SK-N-SH (cell line): ENCODE measurements at regions not wholly inside any gene's neighbourhood (a gene's known extent, or its start where the extent isn't known, plus 50 kb on each side); places are given as distances from the start of the nearest gene placed in this dataset.
A peak's percentile ranks its signal among the peaks of the same experiment; 100 is the strongest.

Source experiments
- CTCF ChIA-PET: fragments of 300-600, 350-600 bp; formaldehyde crosslinking; extraction: SDS; loops from one replicate; lab custom pipeline; 2021; lab: Yijun Ruan, JAX
- POLR2A ChIA-PET: fragments of 350-600 bp; sonication (Branson Sonifier 250); formaldehyde crosslinking; extraction: SDS; loops from one replicate; lab custom pipeline; 2020; ENCODE audit warnings: antibody characterized with exemption, inconsistent platforms; lab: Yijun Ruan, JAX
- DNase-seq: peaks from one replicate; pipeline ENCODE4 v3.0.0; 2012
- H2AFZ ChIP-seq: fragments of 200-600 bp; sonication (generic); 2 replicates; pipeline ENCODE4 v1.8.1; 2016; ENCODE audit warnings: antibody characterized with exemption, mild to moderate bottlenecking, low read depth
- H3F3A ChIP-seq: fragments of 200-600 bp; sonication (generic); replicated peaks from 2 replicates; pipeline ENCODE3; 2016; ENCODE audit warnings: antibody characterized with exemption, mild to moderate bottlenecking; ENCODE audit not compliant: insufficient read depth
- H3K27ac ChIP-seq, 2 experiments: fragments of 200-500 bp in 1 of 2; fragments of 200-600 bp in 1 of 2; sonication (Bioruptor generic) in 1 of 2; sonication (generic), shearing (Covaris generic) in 1 of 2; 2 replicates each; pipeline versions ENCODE4 v1.5.1 to v1.6.1; 2014 to 2016; ENCODE audit warnings: low read depth in 2 of 2, inconsistent platforms in 1 of 2, low read length in 1 of 2, mild to moderate bottlenecking in 1 of 2, mixed read lengths in 1 of 2
- H3K27me3 ChIP-seq: fragments of 200-600 bp; sonication (generic), shearing (Covaris generic); 2 replicates; pipeline ENCODE4 v1.6.1; 2016; ENCODE audit warnings: mixed run types; ENCODE audit not compliant: insufficient read depth
- H3K36me3 ChIP-seq, 2 experiments: fragments of 200-500 bp in 1 of 2; fragments of 200-600 bp in 1 of 2; sonication (Bioruptor generic) in 1 of 2; sonication (generic) in 1 of 2; replicated peaks in 1 of 2; 2 replicates each; pipeline versions ENCODE3 to v1.5.1; 2014 to 2016; ENCODE audit warnings: low read length in 1 of 2, mild to moderate bottlenecking in 1 of 2; ENCODE audit not compliant: insufficient read depth in 2 of 2, control insufficient read depth in 1 of 2
- H3K4me1 ChIP-seq, 2 experiments: fragments of 200-500 bp in 1 of 2; fragments of 200-600 bp in 1 of 2; sonication (Bioruptor generic) in 1 of 2; sonication (generic), shearing (Covaris generic) in 1 of 2; 2 replicates each; pipeline versions ENCODE4 v1.5.1 to v1.6.1; 2014 to 2016; ENCODE audit warnings: low read depth in 1 of 2, low read length in 1 of 2, mixed run types in 1 of 2; ENCODE audit not compliant: insufficient read depth in 2 of 2, control insufficient read depth in 1 of 2
- H3K4me2 ChIP-seq: fragments of 200-600 bp; sonication (generic), shearing (Covaris generic); 2 replicates; pipeline ENCODE4 v1.6.1; 2017; ENCODE audit warnings: mixed run types
- H3K4me3 ChIP-seq, 2 experiments: fragments of 200-500 bp in 1 of 2; fragments of 200-600 bp in 1 of 2; sonication (Bioruptor generic) in 1 of 2; sonication (generic), shearing (Covaris generic) in 1 of 2; 2 replicates each; pipeline versions ENCODE4 v1.5.1 to v1.8.1; 2014 to 2016; ENCODE audit warnings: low read depth in 2 of 2, inconsistent platforms in 1 of 2, low read length in 1 of 2, mild to moderate bottlenecking in 1 of 2, mixed read lengths in 1 of 2, moderate library complexity in 1 of 2
- H3K79me2 ChIP-seq: fragments of 200-600 bp; sonication (generic); 2 replicates; pipeline ENCODE4 v1.8.1; 2017; ENCODE audit warnings: mild to moderate bottlenecking; ENCODE audit not compliant: insufficient read depth
- H3K9ac ChIP-seq: fragments of 200-600 bp; sonication (generic); 2 replicates; pipeline ENCODE4 v1.6.1; 2017; ENCODE audit warnings: mixed run types
- H3K9me2 ChIP-seq: fragments of 200-600 bp; sonication (generic); 2 replicates; pipeline ENCODE4 v1.6.1; 2017; ENCODE audit warnings: mixed run types
- H3K9me3 ChIP-seq: fragments of 200-600 bp; sonication (generic); 2 replicates; pipeline ENCODE4 v1.6.1; 2017; ENCODE audit warnings: mixed run types, mild to moderate bottlenecking, moderate library complexity
- H4K20me1 ChIP-seq: fragments of 200-600 bp; sonication (generic); 2 replicates; pipeline ENCODE4 v1.6.1; 2017; ENCODE audit warnings: mild to moderate bottlenecking, mixed run types; ENCODE audit not compliant: insufficient read depth
- CHD2 ChIP-seq: fragments of 150-350 bp; IDR thresholded peaks from 2 replicates; pipeline ENCODE4 v1.6.1; 2018; ENCODE audit warnings: low read length; ENCODE audit not compliant: partially characterized antibody
- CTCF ChIP-seq: fragments of 200-600 bp; sonication (generic); IDR thresholded peaks from 2 replicates; pipeline ENCODE4 v1.6.1; 2017; ENCODE audit warnings: antibody characterized with exemption, mild to moderate bottlenecking, moderate library complexity
- FOXM1 ChIP-seq: IDR thresholded peaks from 2 replicates; pipeline ENCODE4 v1.4.0; 2012; ENCODE audit warnings: low read depth, mild to moderate bottlenecking
- GABPA ChIP-seq: IDR thresholded peaks from 2 replicates; pipeline ENCODE4 v1.4.0; 2012; ENCODE audit warnings: low read depth, mild to moderate bottlenecking
- GATA2 ChIP-seq: sonication (generic); formaldehyde crosslinking; IDR thresholded peaks from 2 replicates; pipeline ENCODE4 v1.5.0; 2020; ENCODE audit warnings: mild to moderate bottlenecking, missing genetic modification reagents
- IRF3 ChIP-seq: fragments of 150-350 bp; IDR thresholded peaks from 2 replicates; pipeline ENCODE4 v1.6.1; 2016; ENCODE audit warnings: mild to moderate bottlenecking, low read depth, low read length
- MAX ChIP-seq: IDR thresholded peaks from 2 replicates; pipeline ENCODE4 v1.4.0; 2012; ENCODE audit warnings: low read depth
- RAD21 ChIP-seq: IDR thresholded peaks from 2 replicates; pipeline ENCODE4 v1.6.1; 2012; ENCODE audit warnings: mild to moderate bottlenecking, low read length
- RCOR1 ChIP-seq: fragments of 150-350 bp; IDR thresholded peaks from 2 replicates; pipeline ENCODE4 v1.6.1; 2017; ENCODE audit warnings: antibody characterized with exemption, low read length
- REST ChIP-seq: IDR thresholded peaks from 2 replicates; pipeline ENCODE4 v1.6.1; 2012; ENCODE audit warnings: mild to moderate bottlenecking, low read depth, low read length, moderate library complexity
- RFX5 ChIP-seq: IDR thresholded peaks from 2 replicates; pipeline ENCODE4 v1.6.1; 2012; ENCODE audit warnings: mild to moderate bottlenecking, improper control_type of control experiment, low read length
- RXRA ChIP-seq: IDR thresholded peaks from 2 replicates; pipeline ENCODE4 v1.4.0; 2012; ENCODE audit warnings: low read depth, mild to moderate bottlenecking, borderline replicate concordance
- SIN3A ChIP-seq: IDR thresholded peaks from 2 replicates; pipeline ENCODE4 v1.6.1; 2012; ENCODE audit warnings: low read depth, mild to moderate bottlenecking, low read length, moderate library complexity, borderline replicate concordance
- TEAD4 ChIP-seq: IDR thresholded peaks from 2 replicates; pipeline ENCODE4 v1.4.0; 2012; ENCODE audit warnings: mild to moderate bottlenecking, borderline replicate concordance; ENCODE audit not compliant: insufficient read depth
- USF2 ChIP-seq: fragments of 150-350 bp; IDR thresholded peaks from 2 replicates; pipeline ENCODE4 v1.6.1; 2017; ENCODE audit warnings: antibody characterized with exemption, low read length, low read depth, borderline replicate concordance
- WGBS: methylation state at CpG from one replicate; pipeline ENCODE4 v1.1.6; 2017; ENCODE audit warnings: low lambda C conversion rate; 5-methylcytosine and 5-hydroxymethylcytosine counted together

- no peak overlapping the region for H3K27ac ChIP-seq
- ChIA-PET POLR2A (no interaction called here), CTCF (interaction anchor here (1.2 to 8.6 kb wide), 11 partner anchors 8 to 303 kb away, joined by 3 to 108 read pairs (median 8); no protein-coding TSS in a partner anchor)
- H3F3A ChIP-seq: peaks cover 6% of the 10 kb centered on the region
- no peaks in the 10 kb centered on the region for H3K9me3 ChIP-seq
- no peaks in the 10 kb centered on the region for H4K20me1 ChIP-seq
- no peaks in the 10 kb centered on the region for H3K79me2 ChIP-seq
- 95% methylated on average over 2 of the region's 2 CpGs for WGBS
- no peaks in the 10 kb centered on the region for H3K27me3 ChIP-seq
- H3K4me2 ChIP-seq: no peak overlapping the region
- no peak overlapping the region for H2AFZ ChIP-seq
- no peak for TF ChIP-seq IRF3
- TF ChIP-seq USF2: no peak
- no peak for TF ChIP-seq CHD2
- TF ChIP-seq GABPA: no peak
- TF ChIP-seq GATA2 (CRISPR knock-in tag): no peak
- no peak for TF ChIP-seq SIN3A
- TF ChIP-seq, all 33 proteins: peak for 0
- Histone ChIP-seq H3K9me2 (no peaks in the 10 kb centered on the region), H3K9ac (no peak overlapping the region), H3K36me3 (no peaks in the 10 kb centered on the region), H3K4me1 (no peaks in the 10 kb centered on the region; a peak in 1 of 4 replicates), H3K4me3 (no peak overlapping the region)
- DNase-seq: no peak
These were observed 166.9 kb downstream of the SOCS6 start for GRCh38 chr18:70455731-70456130.

- H3K27ac ChIP-seq: no peak overlapping the region
- no peaks in the 10 kb centered on the region for H3K36me3 ChIP-seq
- no peak overlapping the region for H2AFZ ChIP-seq
- H3K79me2 ChIP-seq: no peaks in the 10 kb centered on the region
- WGBS: 44% methylated on average over 5 of the region's 5 CpGs
- no peak overlapping the region; a peak in 1 of 4 replicates for H3K4me3 ChIP-seq
- no peak overlapping the region for H3K4me2 ChIP-seq
- H3K9me2 ChIP-seq: no peaks in the 10 kb centered on the region
- peak; percentile 55 for DNase-seq
- no peaks in the 10 kb centered on the region for H3K27me3 ChIP-seq
- CTCF ChIA-PET: interaction anchor here (0.6 to 8.6 kb wide), 26 partner anchors 9 to 302 kb away, joined by 3 to 108 read pairs (median 5); partner anchors contain the start of gene RTTN
- H3F3A ChIP-seq: peaks cover 6% of the 10 kb centered on the region
- H3K4me1 ChIP-seq: no peaks in the 10 kb centered on the region; a peak in 1 of 4 replicates
- H3K9ac ChIP-seq: no peak overlapping the region
- H4K20me1 ChIP-seq: no peaks in the 10 kb centered on the region
- H3K9me3 ChIP-seq: no peaks in the 10 kb centered on the region
- POLR2A ChIA-PET: no interaction called here
- TF ChIP-seq RCOR1 (no peak), RXRA (no peak), GABPA (no peak), TEAD4 (no peak), MAX (no peak), CTCF (peak; percentile 96), RFX5 (no peak), REST (no peak), FOXM1 (no peak), IRF3 (no peak), RAD21 (peak; percentile 77)
These were observed 166.0 kb downstream of the SOCS6 start for GRCh38 chr18:70454704-70455322.
